Keratinocyte (primary cell): ENCODE measurements at regions not wholly inside any gene's neighbourhood (a gene's known extent, or its start where the extent isn't known, plus 50 kb on each side); places are given as distances from the start of the nearest gene placed in this dataset.

Experiments used
- DNase-seq: peaks from one replicate; pipeline ENCODE4 v3.0.0-alpha.2; 2011; ENCODE audit warnings: low read depth, missing footprints, low spot score
- FAIRE-seq: peaks from 2 replicates; lab custom pipeline; 2011; peaks lifted over from hg19 to GRCh38; lab: Jason Lieb, UNC
- H2AFZ ChIP-seq: 2 replicates; pipeline ENCODE4 v1.6.0; 2012; ENCODE audit warnings: low read length, control low read depth, inconsistent platforms; ENCODE audit not compliant: control insufficient read depth
- H3K27ac ChIP-seq: 2 replicates; pipeline ENCODE4 v1.5.1; 2011; ENCODE audit warnings: low read length; ENCODE audit not compliant: control insufficient read depth, insufficient read depth
- H3K27me3 ChIP-seq: 3 replicates; pipeline ENCODE4 v1.6.0; 2011; ENCODE audit warnings: low read length; ENCODE audit not compliant: control insufficient read depth, insufficient read depth; ENCODE audit errors: extremely low read depth
- H3K36me3 ChIP-seq, 2 experiments: 2 replicates in 1 of 2; 3 replicates in 1 of 2; pipeline ENCODE4 v1.5.1; 2011; ENCODE audit warnings: low read length in 2 of 2, mild to moderate bottlenecking in 1 of 2; ENCODE audit not compliant: control insufficient read depth in 2 of 2, insufficient read depth in 2 of 2; ENCODE audit errors: extremely low read depth in 1 of 2
- H3K4me1 ChIP-seq: 3 replicates; pipeline ENCODE4 v1.5.1; 2011; ENCODE audit warnings: low read length; ENCODE audit not compliant: control insufficient read depth, insufficient read depth; ENCODE audit errors: extremely low read depth
- H3K4me2 ChIP-seq: 3 replicates; pipeline ENCODE4 v1.6.0; 2011; ENCODE audit warnings: low read depth, low read length; ENCODE audit not compliant: control insufficient read depth, insufficient read depth; ENCODE audit errors: extremely low read depth
- H3K4me3 ChIP-seq, 3 experiments: fragments of 200-600 bp in 1 of 3; sonication (generic) in 1 of 3; 2 replicates in 2 of 3; 3 replicates in 1 of 3; pipeline ENCODE4 v1.5.1; 2011 to 2016; ENCODE audit warnings: low read length in 3 of 3, mild to moderate bottlenecking in 3 of 3, control low read depth in 2 of 3, inconsistent platforms in 1 of 3, low read depth in 1 of 3, mixed read lengths in 1 of 3, mixed run types in 1 of 3, moderate library complexity in 1 of 3; ENCODE audit not compliant: control insufficient read depth in 2 of 3, insufficient read depth in 2 of 3; ENCODE audit errors: extremely low read depth in 1 of 3
- H3K79me2 ChIP-seq: 2 replicates; pipeline ENCODE4 v1.6.0; 2012; ENCODE audit warnings: low read length; ENCODE audit not compliant: control insufficient read depth, insufficient read depth
- H3K9ac ChIP-seq: 3 replicates; pipeline ENCODE4 v1.6.0; 2011; ENCODE audit warnings: low read length; ENCODE audit not compliant: control insufficient read depth, insufficient read depth; ENCODE audit errors: extremely low read depth
- H3K9me1 ChIP-seq: 3 replicates; pipeline ENCODE4 v1.6.0; 2011; ENCODE audit warnings: low read length; ENCODE audit not compliant: control insufficient read depth, insufficient read depth; ENCODE audit errors: extremely low read depth
- H3K9me3 ChIP-seq: 2 replicates; pipeline ENCODE4 v1.5.1; 2012; ENCODE audit warnings: low read depth, low read length; ENCODE audit not compliant: control insufficient read depth
- H4K20me1 ChIP-seq: 3 replicates; pipeline ENCODE4 v1.6.0; 2011; ENCODE audit warnings: low read length; ENCODE audit not compliant: control insufficient read depth, insufficient read depth; ENCODE audit errors: extremely low read depth
- CTCF ChIP-seq, 3 experiments: IDR thresholded peaks in 1 of 3; conservative IDR thresholded peaks in 1 of 3; optimal IDR thresholded peaks in 1 of 3; 2 replicates in 2 of 3; 3 replicates in 1 of 3; pipeline versions ENCODE3 to v1.5.1; 2011; ENCODE audit warnings: low read length in 3 of 3, mild to moderate bottlenecking in 3 of 3, moderate library complexity in 2 of 3, control low read depth in 1 of 3, inconsistent platforms in 1 of 3; ENCODE audit not compliant: insufficient read depth in 2 of 3; ENCODE audit errors: extremely low read depth in 1 of 3
- EZH2 ChIP-seq: IDR thresholded peaks from one replicate; pipeline ENCODE4 v1.6.1; 2012; ENCODE audit warnings: inconsistent platforms, mild to moderate bottlenecking, low read length, moderate library complexity
- dilution Hi-C: fragments of 300-500 bp; cut with MboI; formaldehyde crosslinking; loops from one replicate; pipeline ENCODE4 v1.7.0; 2020; ENCODE audit warnings: low sequenced_read_pairs; ENCODE audit not compliant: extremely low pct_ligation_motif_present

GRCh38 chr7:84693483-84693882 lies 493.4 kb downstream of the SEMA3D start:
- Histone ChIP-seq H3K36me3 (no peaks in the 10 kb centered on the region), H3K27me3 (no peaks in the 10 kb centered on the region), H3K27ac (no peak overlapping the region), H3K4me1 (peaks cover 9% of the 10 kb centered on the region), H3K4me2 (no peak overlapping the region), H3K9me3 (no peaks in the 10 kb centered on the region), H3K79me2 (no peaks in the 10 kb centered on the region), H4K20me1 (no peaks in the 10 kb centered on the region), H3K4me3 (no peak overlapping the region), H3K9me1 (no peaks in the 10 kb centered on the region), H3K9ac (no peak overlapping the region), H2AFZ (no peak overlapping the region)
- dilution Hi-C loops, result no loop called here
- no peak for FAIRE-seq
- no peak for DNase-seq
- TF ChIP-seq EZH2 (no peak), CTCF (optimal IDR thresholded peaks at IDR 0.05 in 1 of 3, IDR thresholded peaks at IDR 0.05 in 1 of 3, conservative IDR thresholded peaks at IDR 0.05 in 1 of 3; ENCODE audit: extremely low read depth in 1 of 3, insufficient read depth in 2 of 3, low read length in 3 of 3) (no peak)

- Histone ChIP-seq H3K79me2 (no peaks in the 10 kb centered on the region), H3K4me2 (peak overlapping the region; percentile 52), H3K27ac (peak overlapping the region; percentile 62), H3K4me1 (peaks cover 33% of the 10 kb centered on the region), H3K4me3 (no peak overlapping the region), H4K20me1 (no peaks in the 10 kb centered on the region), H3K9me1 (no peaks in the 10 kb centered on the region), H3K9ac (no peak overlapping the region), H3K36me3 (no peaks in the 10 kb centered on the region), H3K27me3 (no peaks in the 10 kb centered on the region), H2AFZ (peak overlapping the region; percentile 20), H3K9me3 (no peaks in the 10 kb centered on the region)
- FAIRE-seq, result peak; percentile 75
- TF ChIP-seq CTCF (optimal IDR thresholded peaks at IDR 0.05 in 1 of 3, IDR thresholded peaks at IDR 0.05 in 1 of 3, conservative IDR thresholded peaks at IDR 0.05 in 1 of 3; ENCODE audit: extremely low read depth in 1 of 3, insufficient read depth in 2 of 3, low read length in 3 of 3) (no peak), EZH2 (no peak)
- dilution Hi-C loops, result no loop called here
- no peak for DNase-seq
Observed at GRCh38 chr7:84688671-84689070, 494.1 kb upstream of the SEMA3A start.
